ENCODE measurements at regions not wholly inside any gene's neighbourhood (a gene's known extent, or its start where the extent isn't known, plus 50 kb on each side); places are given as distances from the start of the nearest gene placed in this dataset.
A peak's percentile ranks its signal among the peaks of the same experiment; 100 is the strongest.

DNA sequence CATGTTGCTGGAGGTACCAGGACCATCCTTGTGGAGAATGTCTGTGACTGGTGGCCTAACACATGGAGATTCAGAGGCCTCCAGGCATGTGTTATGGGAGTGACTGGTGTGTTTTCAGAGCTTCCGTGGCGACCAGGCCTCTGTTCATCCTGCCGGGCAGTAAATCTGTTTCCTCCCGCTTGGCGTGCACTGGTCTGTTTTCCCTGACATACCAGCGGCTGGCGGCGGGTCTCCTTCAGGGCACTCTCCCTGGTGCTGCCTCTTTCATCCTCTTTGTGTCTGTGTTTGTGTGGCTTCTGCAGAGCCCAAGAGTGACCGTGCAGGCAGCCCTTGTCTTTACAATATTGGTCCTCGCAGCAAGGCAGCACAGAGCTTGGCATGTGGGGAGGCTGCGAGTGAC, 385.1 kb upstream of the MKI67 start:
- no peak overlapping the region for H3K4me3 ChIP-seq (ENCODE audit: low read depth in 2 of 2, low read length in 1 of 2)
- 31% methylated on average over 11 of the region's 11 CpGs for WGBS (ENCODE audit: low lambda C conversion rate)
- ChIA-PET CTCF (interaction anchor here (1.2 to 1.5 kb wide), 3 partner anchors 17 to 247 kb away, joined by 3 to 5 read pairs (median 3); no protein-coding TSS in a partner anchor), POLR2A (no interaction called here)
- no peaks in the 10 kb centered on the region for H3F3A ChIP-seq (replicated peaks; ENCODE audit: insufficient read depth)
- no peaks in the 10 kb centered on the region for H3K79me2 ChIP-seq (ENCODE audit: insufficient read depth)
- H2AFZ ChIP-seq (ENCODE audit: low read depth) = no peak overlapping the region
- H3K9me2 ChIP-seq = no peaks in the 10 kb centered on the region
- H3K27me3 ChIP-seq (ENCODE audit: insufficient read depth) = no peaks in the 10 kb centered on the region
- H3K9ac ChIP-seq = no peak overlapping the region
- TF ChIP-seq RXRA (IDR thresholded peaks at IDR 0.05; ENCODE audit: borderline replicate concordance, low read depth) = no peak
- TF ChIP-seq RFX5 (IDR thresholded peaks at IDR 0.05; ENCODE audit: low read length) = no peak
- no peak for TF ChIP-seq MEF2A (IDR thresholded peaks at IDR 0.05; ENCODE audit: borderline replicate concordance, low read depth)
- no peak for TF ChIP-seq CTCF (IDR thresholded peaks at IDR 0.05)
- no peak for TF ChIP-seq GABPA (IDR thresholded peaks at IDR 0.05; ENCODE audit: low read depth)
- no peak for TF ChIP-seq POLR2AphosphoS5 (IDR thresholded peaks at IDR 0.05; ENCODE audit: low read depth, low read length)
- no peak for TF ChIP-seq EP300 (IDR thresholded peaks at IDR 0.05; ENCODE audit: borderline replicate concordance in 1 of 2, low read depth in 1 of 2, low read length in 1 of 2)
- H3K4me1 ChIP-seq (ENCODE audit: control insufficient read depth in 1 of 2, insufficient read depth in 2 of 2, low read depth in 1 of 2, low read length in 1 of 2) = peaks cover 0 to 10% of the 10 kb centered on the region in 2 experiments; a peak in 1 of 4 replicates
- H3K36me3 ChIP-seq (replicated peaks in 1 of 2; ENCODE audit: control insufficient read depth in 1 of 2, insufficient read depth in 2 of 2, low read length in 1 of 2) = no peaks in the 10 kb centered on the region
- no peaks in the 10 kb centered on the region for H3K9me3 ChIP-seq
- H3K4me2 ChIP-seq = no peak overlapping the region
- peak overlapping the region in 1 of 2 experiments; percentile 47; a peak in 1 of 4 replicates for H3K27ac ChIP-seq (ENCODE audit: low read depth in 2 of 2, low read length in 1 of 2)
- DNase-seq = peak; percentile 59
- H4K20me1 ChIP-seq (ENCODE audit: insufficient read depth) = no peaks in the 10 kb centered on the region

DNA sequence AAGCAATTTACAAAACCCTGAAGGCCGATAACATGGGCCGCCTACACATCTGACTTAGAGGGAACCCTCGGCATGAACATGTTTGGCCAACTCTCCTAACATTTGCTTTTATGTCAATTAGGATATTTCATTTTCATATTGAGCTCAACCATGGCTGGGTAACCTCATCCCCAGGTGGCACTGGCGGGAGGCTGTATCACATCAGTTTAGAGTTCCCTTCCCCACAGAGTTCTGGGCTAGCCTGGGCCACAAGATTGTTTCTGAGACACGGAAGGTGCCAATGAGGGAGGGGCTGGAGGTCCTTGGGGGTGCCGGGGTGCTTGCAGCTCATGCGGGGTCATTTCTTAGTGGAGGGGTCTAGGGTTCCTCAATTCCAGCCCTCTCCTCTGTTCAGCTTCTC, 386.5 kb upstream of the MKI67 start:
- H3K36me3 ChIP-seq (replicated peaks in 1 of 2; ENCODE audit: control insufficient read depth in 1 of 2, insufficient read depth in 2 of 2, low read length in 1 of 2) = no peaks in the 10 kb centered on the region
- H3K9ac ChIP-seq = no peak overlapping the region
- H3K4me2 ChIP-seq = no peak overlapping the region
- H3K4me1 ChIP-seq (ENCODE audit: control insufficient read depth in 1 of 2, insufficient read depth in 2 of 2, low read depth in 1 of 2, low read length in 1 of 2) = peaks cover 0 to 10% of the 10 kb centered on the region in 2 experiments; a peak in 1 of 4 replicates
- no peaks in the 10 kb centered on the region for H3K27me3 ChIP-seq (ENCODE audit: insufficient read depth)
- POLR2A ChIA-PET = no interaction called here
- H3K27ac ChIP-seq (ENCODE audit: low read depth in 2 of 2, low read length in 1 of 2) = no peak overlapping the region
- no peaks in the 10 kb centered on the region for H4K20me1 ChIP-seq (ENCODE audit: insufficient read depth)
- no peak overlapping the region for H3K4me3 ChIP-seq (ENCODE audit: low read depth in 2 of 2, low read length in 1 of 2)
- 23% methylated on average over 4 of the region's 7 CpGs for WGBS (ENCODE audit: low lambda C conversion rate)
- no peaks in the 10 kb centered on the region for H3F3A ChIP-seq (replicated peaks; ENCODE audit: insufficient read depth)
- no peak for DNase-seq
- TF ChIP-seq, protein P1, sequence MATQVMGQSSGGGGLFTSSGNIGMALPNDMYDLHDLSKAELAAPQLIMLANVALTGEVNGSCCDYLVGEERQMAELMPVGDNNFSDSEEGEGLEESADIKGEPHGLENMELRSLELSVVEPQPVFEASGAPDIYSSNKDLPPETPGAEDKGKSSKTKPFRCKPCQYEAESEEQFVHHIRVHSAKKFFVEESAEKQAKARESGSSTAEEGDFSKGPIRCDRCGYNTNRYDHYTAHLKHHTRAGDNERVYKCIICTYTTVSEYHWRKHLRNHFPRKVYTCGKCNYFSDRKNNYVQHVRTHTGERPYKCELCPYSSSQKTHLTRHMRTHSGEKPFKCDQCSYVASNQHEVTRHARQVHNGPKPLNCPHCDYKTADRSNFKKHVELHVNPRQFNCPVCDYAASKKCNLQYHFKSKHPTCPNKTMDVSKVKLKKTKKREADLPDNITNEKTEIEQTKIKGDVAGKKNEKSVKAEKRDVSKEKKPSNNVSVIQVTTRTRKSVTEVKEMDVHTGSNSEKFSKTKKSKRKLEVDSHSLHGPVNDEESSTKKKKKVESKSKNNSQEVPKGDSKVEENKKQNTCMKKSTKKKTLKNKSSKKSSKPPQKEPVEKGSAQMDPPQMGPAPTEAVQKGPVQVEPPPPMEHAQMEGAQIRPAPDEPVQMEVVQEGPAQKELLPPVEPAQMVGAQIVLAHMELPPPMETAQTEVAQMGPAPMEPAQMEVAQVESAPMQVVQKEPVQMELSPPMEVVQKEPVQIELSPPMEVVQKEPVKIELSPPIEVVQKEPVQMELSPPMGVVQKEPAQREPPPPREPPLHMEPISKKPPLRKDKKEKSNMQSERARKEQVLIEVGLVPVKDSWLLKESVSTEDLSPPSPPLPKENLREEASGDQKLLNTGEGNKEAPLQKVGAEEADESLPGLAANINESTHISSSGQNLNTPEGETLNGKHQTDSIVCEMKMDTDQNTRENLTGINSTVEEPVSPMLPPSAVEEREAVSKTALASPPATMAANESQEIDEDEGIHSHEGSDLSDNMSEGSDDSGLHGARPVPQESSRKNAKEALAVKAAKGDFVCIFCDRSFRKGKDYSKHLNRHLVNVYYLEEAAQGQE (IDR thresholded peaks at IDR 0.05; ENCODE audit: low read depth, low read length) = no peak
- TF ChIP-seq GABPA (IDR thresholded peaks at IDR 0.05; ENCODE audit: low read depth) (no peak), GATA2 (CRISPR knock-in tag; IDR thresholded peaks at IDR 0.05) (no peak), TAF1 (IDR thresholded peaks at IDR 0.05; ENCODE audit: borderline replicate concordance, low read depth, low read length) (no peak), MEF2A (IDR thresholded peaks at IDR 0.05; ENCODE audit: borderline replicate concordance, low read depth) (no peak), FOXM1 (IDR thresholded peaks at IDR 0.05; ENCODE audit: low read depth) (no peak), TCF12 (IDR thresholded peaks at IDR 0.05) (no peak), CTCF (IDR thresholded peaks at IDR 0.05) (no peak)
- no peaks in the 10 kb centered on the region for H3K9me3 ChIP-seq
- CTCF ChIA-PET = interaction anchor here (0.8 kb wide), 1 partner anchor 45 kb away, joined by 3 read pairs; no protein-coding TSS in a partner anchor
- H3K79me2 ChIP-seq (ENCODE audit: insufficient read depth) = no peaks in the 10 kb centered on the region
- no peak overlapping the region for H2AFZ ChIP-seq (ENCODE audit: low read depth)
- H3K9me2 ChIP-seq = no peaks in the 10 kb centered on the region
